ENCODE measurements at regions not wholly inside any gene's neighbourhood (a gene's known extent, or its start where the extent isn't known, plus 50 kb on each side); places are given as distances from the start of the nearest gene placed in this dataset.

DNA sequence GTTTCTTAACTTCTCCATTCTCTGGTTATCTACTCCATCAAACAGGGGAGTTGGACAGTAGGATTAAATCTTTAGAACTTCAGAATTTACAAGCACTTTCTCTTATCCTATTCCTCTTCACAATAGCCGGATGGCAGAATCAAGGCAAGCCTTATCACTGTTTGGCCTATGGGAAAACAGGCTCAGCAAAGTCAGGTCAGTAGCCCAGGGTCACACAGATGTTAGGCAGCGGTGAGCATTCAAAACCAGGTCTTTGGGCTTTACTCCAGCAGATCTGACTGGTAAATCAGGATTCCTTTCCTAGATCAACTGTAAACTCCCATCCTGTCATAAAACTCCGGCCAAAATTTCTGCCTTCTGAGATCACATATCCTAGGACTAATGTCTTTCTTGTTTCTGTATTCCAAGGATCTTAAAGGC is 258.4 kb downstream of the OPA1 start:
- Histone ChIP-seq H3K4me2 (ENCODE audit: low read length) (no peak overlapping the region), H4K20me1 (ENCODE audit: control insufficient read depth, insufficient read depth, low read depth, low read length) (no peaks in the 10 kb centered on the region), H3K9me3 (ENCODE audit: control insufficient read depth, insufficient read depth, low read length) (no peaks in the 10 kb centered on the region), H3K79me2 (ENCODE audit: control insufficient read depth, low read length) (no peaks in the 10 kb centered on the region), H3K27ac (ENCODE audit: low read depth, low read length) (no peak overlapping the region), H3K4me3 (ENCODE audit: low read length) (no peak overlapping the region), H3K27me3 (ENCODE audit: control insufficient read depth, low read length) (no peaks in the 10 kb centered on the region), H3F3A (ENCODE audit: control insufficient read depth, insufficient read depth) (no peaks in the 10 kb centered on the region), H3K36me3 (ENCODE audit: control insufficient read depth, low read length) (no peaks in the 10 kb centered on the region), H3K9me2 (replicated peaks; ENCODE audit: control insufficient read depth, low read length) (no peaks in the 10 kb centered on the region), H3K4me1 (ENCODE audit: control insufficient read depth, low read length) (no peaks in the 10 kb centered on the region)
- no peak for TF ChIP-seq EZH2phosphoT487 (IDR thresholded peaks at IDR 0.05; ENCODE audit: borderline replicate concordance, low read length)
- TF ChIP-seq, protein P1, sequence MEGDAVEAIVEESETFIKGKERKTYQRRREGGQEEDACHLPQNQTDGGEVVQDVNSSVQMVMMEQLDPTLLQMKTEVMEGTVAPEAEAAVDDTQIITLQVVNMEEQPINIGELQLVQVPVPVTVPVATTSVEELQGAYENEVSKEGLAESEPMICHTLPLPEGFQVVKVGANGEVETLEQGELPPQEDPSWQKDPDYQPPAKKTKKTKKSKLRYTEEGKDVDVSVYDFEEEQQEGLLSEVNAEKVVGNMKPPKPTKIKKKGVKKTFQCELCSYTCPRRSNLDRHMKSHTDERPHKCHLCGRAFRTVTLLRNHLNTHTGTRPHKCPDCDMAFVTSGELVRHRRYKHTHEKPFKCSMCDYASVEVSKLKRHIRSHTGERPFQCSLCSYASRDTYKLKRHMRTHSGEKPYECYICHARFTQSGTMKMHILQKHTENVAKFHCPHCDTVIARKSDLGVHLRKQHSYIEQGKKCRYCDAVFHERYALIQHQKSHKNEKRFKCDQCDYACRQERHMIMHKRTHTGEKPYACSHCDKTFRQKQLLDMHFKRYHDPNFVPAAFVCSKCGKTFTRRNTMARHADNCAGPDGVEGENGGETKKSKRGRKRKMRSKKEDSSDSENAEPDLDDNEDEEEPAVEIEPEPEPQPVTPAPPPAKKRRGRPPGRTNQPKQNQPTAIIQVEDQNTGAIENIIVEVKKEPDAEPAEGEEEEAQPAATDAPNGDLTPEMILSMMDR (IDR thresholded peaks at IDR 0.05; ENCODE audit: low read depth, low read length, poor library complexity, severe bottlenecking), result no peak

DNA sequence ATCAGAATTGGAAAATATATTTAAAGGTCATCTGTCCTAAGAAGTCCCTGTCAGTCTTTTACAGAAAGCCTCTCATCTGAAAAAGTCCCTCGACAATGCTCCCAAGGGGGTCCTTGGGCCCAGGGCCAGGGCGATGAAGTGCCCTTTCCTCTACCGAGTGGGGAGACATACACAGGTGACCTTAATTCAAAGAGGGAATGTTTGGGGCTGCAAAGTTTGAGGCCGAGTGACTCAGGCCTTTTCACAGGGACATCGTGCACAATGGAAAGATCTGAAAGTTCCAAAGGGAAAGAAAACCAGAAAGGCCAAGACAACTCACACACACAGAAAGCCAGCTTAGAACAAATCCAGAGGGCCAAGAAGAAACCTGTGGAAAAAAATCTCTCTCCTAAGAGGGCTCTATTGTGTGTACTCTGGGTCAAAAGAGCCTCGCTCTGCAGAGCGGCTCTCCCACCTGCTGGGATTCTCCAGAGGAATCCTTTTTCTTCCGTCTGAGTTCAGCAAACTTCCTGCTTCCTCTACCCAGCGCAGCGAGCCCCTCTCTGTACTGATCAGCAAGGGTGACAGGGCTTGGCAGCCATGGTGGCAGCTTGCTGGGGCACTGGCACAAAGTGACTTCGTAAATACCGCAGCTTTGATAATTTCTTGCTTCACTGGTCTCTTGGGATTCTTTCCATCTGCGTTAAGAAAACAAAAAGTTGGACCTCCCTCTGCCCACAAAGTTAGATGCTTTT is 259.1 kb downstream of the OPA1 start:
- no peak overlapping the region for H3K4me3 ChIP-seq (ENCODE audit: low read length)

DNA sequence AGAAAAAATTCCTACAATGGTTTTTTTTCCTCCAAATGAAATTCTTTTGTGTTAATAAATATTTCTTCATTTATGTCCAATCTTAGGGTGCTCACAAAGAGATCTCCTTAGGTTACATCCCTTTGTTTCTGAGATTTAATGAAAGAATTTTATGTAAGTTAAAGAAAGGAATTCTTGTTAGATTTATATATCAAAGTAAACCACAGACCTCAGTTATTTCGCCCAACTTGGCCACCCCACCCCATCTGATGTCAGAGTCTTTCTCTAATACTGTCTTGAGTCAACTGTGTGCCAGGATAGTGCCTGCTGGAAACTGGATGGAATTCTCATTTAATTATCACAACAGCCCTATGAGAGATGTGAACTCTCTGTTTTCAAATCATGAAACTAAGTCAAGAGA is 259.9 kb downstream of the OPA1 start:
- no peaks in the 10 kb centered on the region for H3K9me3 ChIP-seq (ENCODE audit: control insufficient read depth, insufficient read depth, low read length)
- H3K4me1 ChIP-seq (ENCODE audit: control insufficient read depth, low read length), result no peaks in the 10 kb centered on the region
- H3K79me2 ChIP-seq (ENCODE audit: control insufficient read depth, low read length), result no peaks in the 10 kb centered on the region
- no peaks in the 10 kb centered on the region for H3K36me3 ChIP-seq (ENCODE audit: control insufficient read depth, low read length)
- H3K4me2 ChIP-seq (ENCODE audit: low read length), result no peak overlapping the region
- no peaks in the 10 kb centered on the region for H3K9me2 ChIP-seq (replicated peaks; ENCODE audit: control insufficient read depth, low read length)
- no peaks in the 10 kb centered on the region for H4K20me1 ChIP-seq (ENCODE audit: control insufficient read depth, insufficient read depth, low read depth, low read length)
- H3K27ac ChIP-seq (ENCODE audit: low read depth, low read length), result no peak overlapping the region
- no peaks in the 10 kb centered on the region for H3F3A ChIP-seq (ENCODE audit: control insufficient read depth, insufficient read depth)
- H3K27me3 ChIP-seq (ENCODE audit: control insufficient read depth, low read length), result no peaks in the 10 kb centered on the region
- no peak overlapping the region for H3K4me3 ChIP-seq (ENCODE audit: low read length)
- TF ChIP-seq EZH2phosphoT487 (IDR thresholded peaks at IDR 0.05; ENCODE audit: borderline replicate concordance, low read length), result no peak
- TF ChIP-seq, protein P1 (IDR thresholded peaks at IDR 0.05; ENCODE audit: low read depth, low read length, poor library complexity, severe bottlenecking), result no peak

More for the DNA sequence above, 259.1 kb downstream of the OPA1 start:
- Histone ChIP-seq H4K20me1 (ENCODE audit: control insufficient read depth, insufficient read depth, low read depth, low read length) (no peaks in the 10 kb centered on the region), H3K79me2 (ENCODE audit: control insufficient read depth, low read length) (no peaks in the 10 kb centered on the region), H3K9me2 (replicated peaks; ENCODE audit: control insufficient read depth, low read length) (no peaks in the 10 kb centered on the region), H3K4me1 (ENCODE audit: control insufficient read depth, low read length) (no peaks in the 10 kb centered on the region), H3K27me3 (ENCODE audit: control insufficient read depth, low read length) (no peaks in the 10 kb centered on the region), H3K4me2 (ENCODE audit: low read length) (no peak overlapping the region), H3F3A (ENCODE audit: control insufficient read depth, insufficient read depth) (no peaks in the 10 kb centered on the region), H3K9me3 (ENCODE audit: control insufficient read depth, insufficient read depth, low read length) (no peaks in the 10 kb centered on the region), H3K36me3 (ENCODE audit: control insufficient read depth, low read length) (no peaks in the 10 kb centered on the region), H3K27ac (ENCODE audit: low read depth, low read length) (no peak overlapping the region)
- TF ChIP-seq, protein P1 (IDR thresholded peaks at IDR 0.05; ENCODE audit: low read depth, low read length, poor library complexity, severe bottlenecking), result no peak
- no peak for TF ChIP-seq EZH2phosphoT487 (IDR thresholded peaks at IDR 0.05; ENCODE audit: borderline replicate concordance, low read length)
